Effector memory CD4-positive, alpha-beta T cell (primary cell): ENCODE measurements at regions not wholly inside any gene's neighbourhood (a gene's known extent, or its start where the extent isn't known, plus 50 kb on each side); places are given as distances from the start of the nearest gene placed in this dataset.

ENCODE experiments used
- DNase-seq, 3 donors: peaks; one replicate each; pipeline ENCODE4 v3.0.0-alpha.2; 2020
- H3K27ac ChIP-seq: 2 replicates; pipeline ENCODE4 v1.7.0; 2013; ENCODE audit warnings: mild to moderate bottlenecking, low read length, moderate library complexity; ENCODE audit not compliant: insufficient read depth, poor library complexity, severe bottlenecking
- H3K27me3 ChIP-seq: replicated peaks from 2 replicates; pipeline ENCODE4 v1.7.0; 2013; ENCODE audit warnings: mild to moderate bottlenecking, low read length; ENCODE audit not compliant: insufficient read depth, control insufficient read depth, poor library complexity, severe bottlenecking
- H3K36me3 ChIP-seq: 2 replicates; pipeline ENCODE4 v1.7.0; 2013; ENCODE audit warnings: mild to moderate bottlenecking, low read length, moderate library complexity; ENCODE audit not compliant: control insufficient read depth, insufficient read depth
- H3K4me1 ChIP-seq: 2 replicates; pipeline ENCODE4 v1.7.0; 2013; ENCODE audit warnings: low read length, mild to moderate bottlenecking; ENCODE audit not compliant: control insufficient read depth, insufficient read depth, poor library complexity, severe bottlenecking
- H3K4me3 ChIP-seq: 2 replicates; pipeline ENCODE4 v1.7.0; 2013; ENCODE audit warnings: low read length, low read depth, mild to moderate bottlenecking; ENCODE audit not compliant: insufficient read depth, poor library complexity, severe bottlenecking
- H3K9me3 ChIP-seq: 2 replicates; pipeline ENCODE4 v1.7.0; 2013; ENCODE audit warnings: mild to moderate bottlenecking, low read length, moderate library complexity; ENCODE audit not compliant: control insufficient read depth

DNA sequence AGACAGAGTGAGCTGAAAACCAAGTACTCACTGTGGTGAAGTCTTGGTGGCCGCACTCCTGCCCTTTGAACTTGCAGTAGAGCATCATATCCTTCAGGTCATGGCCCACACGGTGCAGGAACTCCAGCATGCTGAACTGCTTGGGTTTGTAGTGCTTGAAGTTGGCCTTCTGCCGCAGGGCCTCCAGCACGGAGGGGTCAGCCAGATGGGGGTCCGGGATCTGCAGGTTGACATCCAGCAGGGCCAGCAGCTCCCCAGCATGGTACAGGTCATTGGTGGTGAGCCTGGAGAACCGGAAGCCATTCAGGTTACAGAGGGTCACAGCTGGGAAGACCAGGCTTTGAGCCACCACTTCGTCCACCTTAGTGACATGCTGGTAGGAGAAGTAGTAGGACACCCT is 99.1 kb upstream of the CCL2 start:
- peaks cover 5% of the 10 kb centered on the region for H3K27me3 ChIP-seq

DNA sequence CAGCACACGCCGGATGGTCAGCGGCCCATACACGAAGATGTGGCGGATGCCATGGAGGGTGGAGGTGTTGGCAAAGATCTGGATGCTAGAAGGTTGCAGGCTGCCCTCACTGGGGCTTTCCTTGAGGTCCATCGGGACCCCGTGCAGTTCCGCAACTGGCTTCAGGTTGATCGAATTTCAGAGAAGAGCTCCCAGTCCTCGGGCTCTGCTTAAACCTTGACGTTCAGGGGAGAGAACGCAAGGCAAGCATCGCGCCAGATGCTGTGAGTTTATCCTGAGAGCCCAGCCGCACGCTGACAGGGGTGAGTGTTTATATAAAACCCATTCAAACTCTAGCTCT is 98.7 kb upstream of the CCL2 start:
- Histone ChIP-seq H3K4me3 (no peak overlapping the region), H3K36me3 (no peaks in the 10 kb centered on the region), H3K4me1 (no peaks in the 10 kb centered on the region), H3K27ac (no peak overlapping the region), H3K9me3 (no peaks in the 10 kb centered on the region), H3K27me3 (peaks cover 5% of the 10 kb centered on the region)
- DNase-seq, result no peak

More for the DNA sequence above, 99.1 kb upstream of the CCL2 start:
- H3K27ac ChIP-seq, result no peak overlapping the region
- no peak for DNase-seq
- no peaks in the 10 kb centered on the region for H3K36me3 ChIP-seq
- no peak overlapping the region for H3K4me3 ChIP-seq
- no peaks in the 10 kb centered on the region for H3K4me1 ChIP-seq
- H3K9me3 ChIP-seq, result no peaks in the 10 kb centered on the region

DNA sequence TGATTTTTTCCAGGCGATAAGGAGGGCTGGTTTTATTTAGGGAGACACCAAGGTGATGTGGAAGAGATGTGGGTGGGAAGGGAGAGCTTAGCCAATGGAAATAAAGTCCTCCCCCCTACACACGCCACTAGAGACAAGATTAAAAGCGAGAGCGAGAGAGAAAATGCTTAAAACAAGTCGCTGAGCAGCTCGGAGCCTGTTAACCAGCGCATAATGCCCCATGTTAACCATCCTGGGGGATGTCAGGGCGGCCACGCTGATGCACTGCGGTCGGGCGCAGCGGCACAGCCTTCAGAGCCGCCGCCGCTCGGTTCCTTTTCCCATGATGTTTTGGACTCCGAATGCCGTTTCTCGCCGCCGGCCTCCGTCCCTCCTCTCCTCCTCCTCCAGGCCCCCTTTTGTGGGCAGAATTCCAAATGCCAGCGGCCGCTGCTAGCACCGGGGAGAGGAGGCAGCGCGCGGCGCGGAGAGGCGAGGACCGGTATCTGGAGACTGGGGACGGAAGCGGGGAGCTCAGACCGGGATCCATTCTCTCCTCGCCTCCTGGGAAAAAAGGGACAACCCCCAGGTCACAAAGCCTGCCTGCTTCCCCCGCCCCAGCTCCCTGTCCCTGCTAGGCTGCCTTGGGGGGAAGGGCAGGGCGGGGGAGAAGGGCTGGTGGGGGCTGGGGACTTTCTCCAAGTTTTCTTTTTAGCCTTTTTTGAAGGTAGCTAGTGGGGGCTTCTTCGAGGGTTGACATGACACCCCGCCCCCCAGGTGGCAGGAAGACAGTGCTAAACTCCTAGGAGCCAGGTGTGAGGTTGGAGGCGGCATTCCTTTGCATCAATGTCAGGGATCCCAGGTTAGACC is 98.1 kb upstream of the CCL2 start:
- no peak for DNase-seq
- no peaks in the 10 kb centered on the region for H3K9me3 ChIP-seq
- no peaks in the 10 kb centered on the region for H3K4me1 ChIP-seq
- H3K36me3 ChIP-seq, result no peaks in the 10 kb centered on the region
- H3K27me3 ChIP-seq, result peaks cover 5% of the 10 kb centered on the region
- no peak overlapping the region for H3K27ac ChIP-seq
- no peak overlapping the region for H3K4me3 ChIP-seq

DNA sequence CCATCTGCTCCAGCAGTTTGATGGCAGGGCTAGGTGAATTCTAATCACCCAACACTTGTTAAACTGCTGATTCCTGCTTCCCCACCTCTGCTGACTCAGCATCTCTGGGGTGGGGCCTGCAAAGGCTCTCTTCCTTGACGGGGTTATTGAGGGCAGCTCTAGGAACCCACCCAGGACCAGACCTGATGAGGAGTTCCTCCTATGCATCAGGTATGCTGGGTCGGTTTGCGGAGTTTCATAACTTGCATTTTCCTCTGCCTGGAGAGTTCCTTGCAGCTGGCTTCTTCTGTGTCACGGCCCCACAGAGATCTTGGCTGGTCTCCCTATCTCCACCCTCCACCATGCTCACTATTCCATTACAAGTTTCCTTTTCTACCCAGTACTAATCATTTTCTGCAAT is 93.4 kb upstream of the CCL2 start:
- Histone ChIP-seq H3K9me3 (no peaks in the 10 kb centered on the region), H3K4me3 (no peak overlapping the region), H3K27ac (no peak overlapping the region), H3K4me1 (no peaks in the 10 kb centered on the region), H3K36me3 (no peaks in the 10 kb centered on the region), H3K27me3 (peaks cover 4% of the 10 kb centered on the region)
- no peak for DNase-seq

DNA sequence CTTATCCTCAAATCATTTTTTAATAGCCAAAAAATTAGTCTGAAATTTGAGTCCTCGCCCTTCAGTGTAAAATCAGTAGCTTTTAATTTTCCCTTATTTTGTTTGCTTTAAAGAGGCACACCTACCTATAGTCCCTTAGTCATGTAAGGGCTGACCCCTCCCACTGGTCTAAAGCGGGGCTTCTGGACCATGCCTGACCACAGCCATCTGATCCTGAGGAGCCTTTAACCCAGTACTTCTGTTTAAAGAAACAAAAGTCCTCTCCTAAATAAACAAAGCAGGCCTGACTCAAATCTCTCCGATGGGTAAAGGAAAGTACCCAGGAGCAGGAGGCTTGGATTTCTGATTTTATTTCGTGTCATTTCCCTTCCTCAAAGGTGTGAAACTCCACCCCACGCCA is 92.0 kb upstream of the CCL2 start:
- H3K4me1 ChIP-seq, result no peaks in the 10 kb centered on the region
- no peak overlapping the region for H3K27ac ChIP-seq
- no peak for DNase-seq
- no peaks in the 10 kb centered on the region for H3K36me3 ChIP-seq
- H3K27me3 ChIP-seq, result peaks cover 5% of the 10 kb centered on the region
- no peak overlapping the region for H3K4me3 ChIP-seq
- no peaks in the 10 kb centered on the region for H3K9me3 ChIP-seq

DNA sequence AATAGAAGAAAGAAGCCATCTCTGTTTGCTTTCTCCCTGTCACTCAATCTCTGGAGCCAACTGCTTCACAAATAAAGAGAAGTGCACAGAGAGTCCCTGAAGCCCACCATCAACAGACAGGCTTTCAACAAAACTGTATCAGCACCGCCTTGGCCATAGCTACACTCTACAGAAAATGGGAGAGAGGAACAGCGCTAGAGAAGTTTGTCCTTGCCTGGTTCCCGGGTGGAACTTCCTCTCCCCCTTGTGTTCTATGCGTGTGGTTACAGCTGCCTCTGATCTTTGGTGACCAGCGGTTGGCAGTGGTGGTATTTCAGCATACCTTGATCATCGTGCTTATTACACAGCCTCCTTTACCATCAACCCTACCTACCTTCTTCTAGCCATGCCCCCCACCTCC is 91.4 kb upstream of the CCL2 start:
- Histone ChIP-seq H3K4me3 (no peak overlapping the region), H3K4me1 (no peaks in the 10 kb centered on the region), H3K9me3 (no peaks in the 10 kb centered on the region), H3K36me3 (no peaks in the 10 kb centered on the region), H3K27me3 (peaks cover 5% of the 10 kb centered on the region), H3K27ac (no peak overlapping the region)
- DNase-seq, result no peak

DNA sequence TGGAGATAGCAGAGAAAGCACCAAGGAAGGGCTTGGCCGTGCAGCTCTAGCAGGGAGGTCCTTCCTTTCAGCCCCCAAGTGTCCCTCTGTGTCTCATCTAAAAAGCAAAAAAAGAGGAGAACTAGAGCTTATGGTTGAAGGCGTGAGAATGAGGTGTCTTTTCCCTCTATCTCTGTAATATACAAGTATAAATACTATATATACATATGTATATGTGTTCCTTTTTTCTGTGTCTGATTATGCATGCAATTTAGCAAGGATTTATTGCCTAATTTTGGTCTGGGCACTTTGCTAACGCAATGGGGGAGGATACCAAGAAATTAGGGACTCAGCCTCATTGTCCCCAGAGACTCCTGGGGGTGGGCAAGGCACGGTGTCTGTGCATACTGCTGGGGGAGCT is 90.2 kb upstream of the CCL2 start:
- Histone ChIP-seq H3K4me3 (no peak overlapping the region), H3K36me3 (no peaks in the 10 kb centered on the region)

DNA sequence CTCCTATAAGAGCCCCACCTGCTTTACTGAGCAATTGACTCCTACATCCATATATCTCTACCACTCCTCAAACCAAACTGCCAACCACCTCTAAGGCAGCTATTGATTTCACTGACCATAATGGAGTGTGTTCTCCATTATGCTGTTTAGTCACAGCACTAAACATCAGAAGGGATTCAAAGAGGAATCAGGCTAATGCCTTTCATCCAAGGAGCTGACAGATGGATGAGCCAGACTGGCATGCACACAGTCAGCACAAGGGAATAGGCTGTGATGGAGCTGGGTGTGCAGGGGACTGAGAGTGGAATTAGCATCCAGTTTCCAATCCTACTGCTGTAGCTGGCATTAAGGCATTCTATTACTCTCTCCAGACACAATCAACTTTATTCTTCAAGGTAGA is 88.7 kb upstream of the CCL2 start:
- DNase-seq, result no peak
- H3K4me3 ChIP-seq, result no peak overlapping the region
- no peaks in the 10 kb centered on the region for H3K4me1 ChIP-seq
- H3K9me3 ChIP-seq, result no peaks in the 10 kb centered on the region
- H3K27ac ChIP-seq, result no peak overlapping the region
- peaks cover 5% of the 10 kb centered on the region for H3K27me3 ChIP-seq
- H3K36me3 ChIP-seq, result no peaks in the 10 kb centered on the region

More for the DNA sequence above, 90.2 kb upstream of the CCL2 start:
- H3K9me3 ChIP-seq, result no peaks in the 10 kb centered on the region
- no peak for DNase-seq
- H3K4me1 ChIP-seq, result no peaks in the 10 kb centered on the region
- H3K27me3 ChIP-seq, result peaks cover 5% of the 10 kb centered on the region
- no peak overlapping the region for H3K27ac ChIP-seq

DNA sequence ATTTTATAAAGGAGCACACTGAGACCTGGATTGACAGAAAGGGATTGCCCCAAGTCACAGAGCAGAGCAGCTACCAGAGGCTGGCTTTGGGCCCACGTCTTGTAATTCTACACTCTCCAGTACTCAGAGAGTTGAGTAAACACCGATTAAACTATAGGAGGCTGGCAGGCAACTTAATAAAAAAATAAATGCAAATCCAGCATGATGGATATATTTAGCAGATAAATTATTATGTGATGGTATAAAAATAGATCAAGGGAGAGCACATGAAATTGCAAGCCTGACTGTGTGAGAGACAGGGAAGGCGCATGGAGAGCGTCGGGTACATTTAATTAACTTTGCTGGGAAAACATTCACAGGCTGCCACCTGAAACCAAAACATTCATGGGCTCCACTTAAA is 87.7 kb upstream of the CCL2 start:
- no peak overlapping the region for H3K4me3 ChIP-seq
- no peaks in the 10 kb centered on the region for H3K36me3 ChIP-seq
- no peaks in the 10 kb centered on the region for H3K9me3 ChIP-seq
- H3K27ac ChIP-seq, result no peak overlapping the region
- no peaks in the 10 kb centered on the region for H3K4me1 ChIP-seq
- peaks cover 5% of the 10 kb centered on the region for H3K27me3 ChIP-seq
- DNase-seq, result no peak

DNA sequence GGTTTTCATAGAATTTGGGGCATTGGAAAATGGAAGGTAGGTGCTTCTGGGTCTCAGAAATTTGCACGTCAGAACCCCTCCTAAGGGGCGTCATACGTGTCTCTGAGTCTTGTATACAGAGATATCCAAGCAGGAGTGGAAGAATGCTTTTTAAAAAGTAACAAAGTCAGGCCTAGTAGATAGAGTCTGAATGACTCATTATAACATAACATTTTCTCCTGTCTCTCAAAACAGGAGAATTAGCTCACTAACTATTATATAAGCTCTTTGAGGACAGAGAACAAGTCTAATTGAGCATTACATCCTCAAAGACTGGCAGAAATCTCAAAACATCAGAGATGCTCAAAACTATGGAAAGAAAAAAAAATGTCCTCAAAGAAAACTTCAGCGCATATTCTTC is 86.1 kb upstream of the CCL2 start:
- Histone ChIP-seq H3K36me3 (no peaks in the 10 kb centered on the region), H3K27ac (no peak overlapping the region), H3K9me3 (no peaks in the 10 kb centered on the region), H3K4me3 (no peak overlapping the region), H3K27me3 (peaks cover 3% of the 10 kb centered on the region), H3K4me1 (no peaks in the 10 kb centered on the region)
- no peak for DNase-seq
